ENCODE measurements at regions not wholly inside any gene's neighbourhood (a gene's known extent, or its start where the extent isn't known, plus 50 kb on each side); places are given as distances from the start of the nearest gene placed in this dataset.
A peak's percentile ranks its signal among the peaks of the same experiment; 100 is the strongest.
"Not testable (repeated sequence)": the region's sequence is repeated elsewhere in the genome, so short reads cannot be mapped to it uniquely, and the experiment has no call there.

GRCh38 chr6:44020664-44021425 is 106.4 kb downstream of the MRPL14 start:
- H3K4me3 ChIP-seq (ENCODE audit: low read depth, low read length), result no peak overlapping the region
- no peak for TF ChIP-seq MAX (IDR thresholded peaks at IDR 0.05; ENCODE audit: low read depth, low read length)
- no peak for TF ChIP-seq MYC (IDR thresholded peaks at IDR 0.05; ENCODE audit: low read depth, low read length)
- TF ChIP-seq CTCF (IDR thresholded peaks at IDR 0.05; ENCODE audit: low read depth, low read length), result no peak
- TF ChIP-seq POLR2A (IDR thresholded peaks at IDR 0.05; ENCODE audit: extremely low read depth, insufficient read length), result no peak
- no peak for DNase-seq (ENCODE audit: low read depth)

GRCh38 chr6:44020148-44020547 is 107.1 kb downstream of the MRPL14 start:
- no peak overlapping the region for H3K4me3 ChIP-seq (ENCODE audit: low read depth, low read length)
- no peak for TF ChIP-seq CTCF (IDR thresholded peaks at IDR 0.05; ENCODE audit: low read depth, low read length)
- no peak for TF ChIP-seq POLR2A (IDR thresholded peaks at IDR 0.05; ENCODE audit: extremely low read depth, insufficient read length)
- no peak for DNase-seq (ENCODE audit: low read depth)

GRCh38 chr6:44017307-44017706 is 109.9 kb downstream of the MRPL14 start:
- H3K4me3 ChIP-seq (ENCODE audit: low read depth, low read length); DNase-seq (ENCODE audit: low read depth): not testable (repeated sequence)

DNA sequence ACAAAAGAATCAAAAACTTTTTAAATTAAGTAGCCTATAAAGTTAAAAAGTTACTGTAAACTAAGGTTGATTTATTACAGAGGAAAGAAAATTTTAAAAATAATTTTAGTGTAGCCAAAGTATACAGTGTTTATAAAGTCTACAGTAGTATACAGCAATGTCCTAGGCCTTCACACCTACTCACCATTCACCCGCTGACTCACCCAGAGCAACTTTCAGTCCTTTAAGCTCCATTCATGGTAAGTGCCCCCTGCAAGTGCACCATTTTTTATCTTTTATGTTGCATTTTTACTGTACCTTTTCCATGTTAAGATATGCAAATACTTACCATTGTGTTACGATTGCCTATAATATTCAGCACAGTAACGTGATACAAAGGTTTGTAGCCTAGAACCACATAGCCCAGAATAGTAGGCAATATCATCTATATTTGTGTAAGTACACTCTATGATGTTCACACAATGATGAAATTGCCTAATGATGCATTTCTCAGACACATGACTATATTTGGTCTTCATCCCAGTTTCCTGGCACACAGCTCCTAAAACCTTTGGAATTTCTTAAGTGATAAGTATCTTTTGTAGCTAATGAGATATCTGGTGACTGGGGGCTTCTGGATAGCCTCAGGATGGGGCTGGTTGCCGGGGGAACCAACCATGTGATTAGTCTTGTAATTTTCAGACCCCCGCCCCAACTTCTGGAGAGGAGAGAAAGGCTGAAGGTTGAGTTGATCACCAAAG is 111.0 kb downstream of the MRPL14 start:
- no peak for DNase-seq (ENCODE audit: low read depth)
- TF ChIP-seq MYC (IDR thresholded peaks at IDR 0.05; ENCODE audit: low read depth, low read length) (no peak), MAX (IDR thresholded peaks at IDR 0.05; ENCODE audit: low read depth, low read length) (no peak), CTCF (IDR thresholded peaks at IDR 0.05; ENCODE audit: low read depth, low read length) (no peak), POLR2A (IDR thresholded peaks at IDR 0.05; ENCODE audit: extremely low read depth, insufficient read length) (no peak)
- no peak overlapping the region for H3K4me3 ChIP-seq (ENCODE audit: low read depth, low read length)

DNA sequence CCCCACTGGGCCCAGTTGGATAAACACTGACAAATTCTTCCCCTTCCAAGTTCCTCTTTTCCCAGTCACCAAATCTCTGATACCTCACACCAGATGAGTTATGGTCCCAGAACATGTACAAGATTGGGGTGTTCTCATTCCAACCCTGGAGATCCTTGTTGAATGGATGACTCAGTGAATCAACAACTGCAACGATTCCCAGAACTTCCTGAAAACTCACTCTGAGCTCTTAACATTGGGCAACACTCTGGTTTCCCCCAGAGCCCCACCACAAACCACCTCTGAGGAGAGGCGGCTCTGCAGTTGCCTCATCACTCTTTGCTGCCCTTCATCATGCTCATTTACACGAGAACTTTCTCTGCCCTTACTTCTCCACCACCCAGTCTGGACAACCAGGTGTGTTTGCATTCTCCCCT is 115.2 kb downstream of the MRPL14 start:
- H3K4me3 ChIP-seq (ENCODE audit: low read depth, low read length), result no peak overlapping the region
- TF ChIP-seq POLR2A (IDR thresholded peaks at IDR 0.05; ENCODE audit: extremely low read depth, insufficient read length) (no peak), MAX (IDR thresholded peaks at IDR 0.05; ENCODE audit: low read depth, low read length) (peak; percentile 71), CTCF (IDR thresholded peaks at IDR 0.05; ENCODE audit: low read depth, low read length) (no peak), MYC (IDR thresholded peaks at IDR 0.05; ENCODE audit: low read depth, low read length) (peak; percentile 69; the same call in 1 of the 2 replicates)
- DNase-seq (ENCODE audit: low read depth), result peak; percentile 93

GRCh38 chr6:44011350-44011920 is 115.8 kb downstream of the MRPL14 start:
- TF ChIP-seq MAX (IDR thresholded peaks at IDR 0.05; ENCODE audit: low read depth, low read length) (no peak), CTCF (IDR thresholded peaks at IDR 0.05; ENCODE audit: low read depth, low read length) (no peak), MYC (IDR thresholded peaks at IDR 0.05; ENCODE audit: low read depth, low read length) (no peak), POLR2A (IDR thresholded peaks at IDR 0.05; ENCODE audit: extremely low read depth, insufficient read length) (no peak)
- H3K4me3 ChIP-seq (ENCODE audit: low read depth, low read length), result no peak overlapping the region
- DNase-seq (ENCODE audit: low read depth), result no peak

All from NB4 (cell line).